ENCODE measurements at regions not wholly inside any gene's neighbourhood (a gene's known extent, or its start where the extent isn't known, plus 50 kb on each side); places are given as distances from the start of the nearest gene placed in this dataset.
"Not testable (repeated sequence)": the region's sequence is repeated elsewhere in the genome, so short reads cannot be mapped to it uniquely, and the experiment has no call there.

DNA sequence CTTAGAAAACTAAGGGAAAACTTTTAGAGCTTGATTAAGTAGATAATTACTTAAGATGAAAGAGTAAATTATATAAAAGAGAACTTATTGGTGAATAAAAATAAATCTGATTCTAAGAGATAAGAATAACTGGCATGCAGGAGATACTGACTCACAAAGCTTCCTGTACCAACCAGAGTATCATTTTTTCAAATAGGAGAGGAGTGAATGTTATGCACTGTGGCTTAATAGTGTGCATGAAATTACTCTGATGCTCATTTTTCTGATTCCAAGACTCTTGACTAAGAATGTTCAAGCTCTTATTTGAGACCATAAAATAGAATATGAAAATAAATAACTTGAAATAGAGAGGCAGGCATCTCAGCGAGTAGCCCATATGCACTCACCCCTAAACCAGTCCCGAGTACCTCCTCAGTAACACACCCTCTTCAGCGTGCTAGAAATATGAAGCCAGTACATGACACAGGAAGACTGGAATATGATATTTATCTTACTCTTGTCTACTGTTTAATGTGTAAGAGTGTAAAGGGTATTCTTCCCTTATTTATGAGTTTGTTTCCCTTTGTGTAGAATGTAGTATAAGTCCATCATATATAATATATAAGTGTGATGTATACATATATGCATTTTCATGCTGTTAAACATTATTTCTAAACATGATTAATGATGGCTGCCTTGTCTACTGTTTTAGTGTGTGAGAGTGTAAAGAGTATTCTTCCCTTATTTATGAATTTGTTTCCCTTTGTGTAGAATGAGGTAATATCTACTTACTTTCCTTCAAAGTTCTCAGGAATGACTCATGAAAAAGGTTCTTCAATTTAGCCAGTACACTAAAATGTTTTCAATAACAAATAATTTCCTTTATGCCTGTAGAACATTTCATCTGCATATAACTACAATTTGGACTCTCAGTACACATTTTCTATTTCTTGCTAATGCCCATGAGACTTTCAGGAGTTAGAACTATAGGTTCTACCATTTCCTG lies 99.2 kb upstream of the PALMD start:
- TF ChIP-seq, protein P1, sequence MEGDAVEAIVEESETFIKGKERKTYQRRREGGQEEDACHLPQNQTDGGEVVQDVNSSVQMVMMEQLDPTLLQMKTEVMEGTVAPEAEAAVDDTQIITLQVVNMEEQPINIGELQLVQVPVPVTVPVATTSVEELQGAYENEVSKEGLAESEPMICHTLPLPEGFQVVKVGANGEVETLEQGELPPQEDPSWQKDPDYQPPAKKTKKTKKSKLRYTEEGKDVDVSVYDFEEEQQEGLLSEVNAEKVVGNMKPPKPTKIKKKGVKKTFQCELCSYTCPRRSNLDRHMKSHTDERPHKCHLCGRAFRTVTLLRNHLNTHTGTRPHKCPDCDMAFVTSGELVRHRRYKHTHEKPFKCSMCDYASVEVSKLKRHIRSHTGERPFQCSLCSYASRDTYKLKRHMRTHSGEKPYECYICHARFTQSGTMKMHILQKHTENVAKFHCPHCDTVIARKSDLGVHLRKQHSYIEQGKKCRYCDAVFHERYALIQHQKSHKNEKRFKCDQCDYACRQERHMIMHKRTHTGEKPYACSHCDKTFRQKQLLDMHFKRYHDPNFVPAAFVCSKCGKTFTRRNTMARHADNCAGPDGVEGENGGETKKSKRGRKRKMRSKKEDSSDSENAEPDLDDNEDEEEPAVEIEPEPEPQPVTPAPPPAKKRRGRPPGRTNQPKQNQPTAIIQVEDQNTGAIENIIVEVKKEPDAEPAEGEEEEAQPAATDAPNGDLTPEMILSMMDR (IDR thresholded peaks at IDR 0.05; ENCODE audit: insufficient read depth, low read depth, low read length), result no peak
- peak; percentile 40 for DNase-seq (ENCODE audit: low read depth)
- no peak overlapping the region for H3K4me3 ChIP-seq (ENCODE audit: low read depth, low read length)

DNA sequence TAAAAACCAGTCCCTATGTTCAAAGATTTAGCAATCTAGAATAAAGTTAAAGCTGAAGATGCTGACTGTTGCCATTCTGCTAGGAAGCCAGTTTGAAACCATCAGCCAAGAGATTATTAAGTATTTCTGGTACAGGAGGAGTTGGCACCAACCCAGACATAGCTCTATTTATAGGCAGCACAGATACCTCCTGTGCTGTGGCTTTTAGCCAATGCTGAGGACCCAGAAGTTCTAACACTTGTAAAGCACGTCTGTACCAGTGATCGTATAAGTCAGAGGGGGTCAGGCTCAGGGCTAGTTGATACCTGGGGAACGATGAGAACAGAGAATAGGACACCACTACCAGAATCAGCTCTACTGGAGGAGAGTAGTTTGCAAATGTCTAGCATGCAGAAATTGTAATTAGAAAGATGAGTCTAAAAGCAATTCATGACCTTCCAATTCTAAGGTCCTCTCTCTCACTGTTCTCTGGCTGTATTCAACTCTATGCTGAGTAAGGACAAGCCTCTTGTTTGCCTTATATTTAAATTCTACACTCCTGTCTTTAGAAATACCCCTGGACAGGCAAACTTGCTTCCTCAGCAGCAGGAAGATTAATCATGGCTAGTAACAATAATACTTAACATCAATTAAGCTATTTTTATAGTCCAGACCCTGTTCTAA lies 96.8 kb upstream of the PALMD start:
- H3K4me3 ChIP-seq (ENCODE audit: low read depth, low read length), result no peak overlapping the region
- TF ChIP-seq, protein P1 (IDR thresholded peaks at IDR 0.05; ENCODE audit: insufficient read depth, low read depth, low read length), result no peak
- no peak for DNase-seq (ENCODE audit: low read depth)

DNA sequence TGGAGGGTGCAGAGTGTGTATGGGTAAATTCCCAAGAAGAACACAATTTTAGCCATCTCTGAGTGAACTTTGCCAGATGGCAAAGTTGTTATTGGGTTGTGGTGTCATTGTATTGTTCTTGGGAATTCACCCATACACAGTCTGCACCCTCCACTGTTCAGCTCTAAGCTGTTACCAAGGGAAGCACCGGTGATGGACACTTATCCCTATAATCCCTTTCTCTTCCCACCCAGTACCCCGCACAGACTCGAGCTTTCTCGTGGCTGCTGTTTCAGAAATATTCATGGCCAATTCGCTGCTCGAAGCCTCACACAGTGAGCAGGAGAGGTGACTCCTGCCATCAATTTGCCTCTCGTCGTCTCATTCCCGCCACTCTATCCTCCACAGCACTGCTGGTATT lies 95.7 kb upstream of the PALMD start:
- TF ChIP-seq, protein P1 (IDR thresholded peaks at IDR 0.05; ENCODE audit: insufficient read depth, low read depth, low read length), result no peak
- no peak overlapping the region for H3K4me3 ChIP-seq (ENCODE audit: low read depth, low read length)

DNA sequence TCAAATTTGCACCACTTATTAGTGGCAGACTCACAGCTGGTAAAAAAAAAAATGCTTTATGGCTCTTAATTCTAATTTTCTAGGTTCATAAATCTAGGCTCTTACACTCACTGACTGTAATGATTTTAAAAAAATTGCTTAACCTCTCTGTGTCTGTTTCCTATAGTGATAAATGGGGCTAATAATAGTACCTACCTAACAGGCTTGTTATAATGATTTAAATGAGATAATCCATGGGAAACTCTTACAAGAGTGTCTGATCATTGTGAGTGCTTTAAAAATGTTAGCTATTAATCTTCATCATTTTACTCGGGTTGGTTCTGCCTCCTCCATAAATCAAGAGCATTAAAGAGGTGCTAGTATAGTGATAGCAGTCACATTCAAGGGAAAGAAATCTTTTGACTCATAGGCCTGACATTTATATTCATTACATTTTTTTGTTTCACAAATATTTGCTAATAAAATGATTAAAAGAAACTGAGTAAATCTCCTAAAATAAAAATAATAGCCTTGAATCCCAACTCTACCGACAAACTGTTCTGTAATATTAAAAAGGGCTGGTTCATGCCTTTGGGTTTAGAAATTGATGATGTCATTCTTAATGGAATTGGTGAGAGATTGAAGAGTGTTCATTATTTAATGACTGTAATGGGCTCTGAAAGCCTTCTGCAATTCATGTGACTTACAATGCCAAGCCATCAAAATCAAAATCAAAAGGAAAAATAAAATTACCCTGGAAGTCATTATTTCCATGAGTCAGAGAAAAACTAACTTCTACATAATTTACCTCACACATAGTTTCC lies 93.9 kb upstream of the PALMD start:
- TF ChIP-seq, protein P1 (IDR thresholded peaks at IDR 0.05; ENCODE audit: insufficient read depth, low read depth, low read length), result no peak
- H3K4me3 ChIP-seq (ENCODE audit: low read depth, low read length), result no peak overlapping the region
- no peak for DNase-seq (ENCODE audit: low read depth)

More for the DNA sequence above, 95.7 kb upstream of the PALMD start:
- no peak for DNase-seq (ENCODE audit: low read depth)

DNA sequence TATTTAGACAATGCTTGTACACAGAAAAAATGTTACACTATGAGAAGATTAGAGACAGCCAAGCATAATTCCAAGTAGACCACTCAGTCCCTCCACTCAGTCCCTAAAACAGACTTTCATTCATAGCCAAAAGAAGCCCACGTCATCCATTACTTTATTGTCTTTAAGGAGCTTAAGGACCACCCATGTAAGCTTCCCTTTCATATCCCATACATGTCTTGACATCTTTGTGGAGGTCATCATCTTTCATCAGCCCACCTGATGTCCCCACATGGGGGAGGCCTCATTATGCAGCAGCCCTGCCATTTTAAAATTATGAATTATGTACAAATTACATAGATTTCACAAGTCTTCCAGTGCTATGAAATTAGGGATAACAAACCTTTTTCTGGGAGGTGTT lies 92.6 kb upstream of the PALMD start:
- no peak overlapping the region for H3K4me3 ChIP-seq (ENCODE audit: low read depth, low read length)
- no peak for DNase-seq (ENCODE audit: low read depth)
- TF ChIP-seq, protein P1 (IDR thresholded peaks at IDR 0.05; ENCODE audit: insufficient read depth, low read depth, low read length), result no peak

DNA sequence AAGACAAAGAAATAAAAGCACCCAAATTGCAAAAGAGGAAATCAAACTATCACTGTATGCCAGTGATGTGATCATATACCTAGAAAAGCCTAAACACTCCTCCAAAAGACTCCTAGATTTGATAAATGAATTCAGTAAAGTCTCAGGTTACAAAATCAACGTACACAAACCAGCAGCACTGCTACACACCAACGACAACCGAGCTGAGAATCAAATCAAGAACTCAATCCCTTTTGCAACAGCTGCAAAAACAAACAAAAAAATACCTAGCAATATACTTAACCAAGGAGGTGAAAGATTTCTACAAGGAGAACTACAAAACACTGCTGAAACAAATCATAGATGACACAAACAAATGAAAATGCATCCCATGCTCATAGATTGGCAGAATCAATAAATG lies 92.1 kb upstream of the PALMD start:
- DNase-seq (ENCODE audit: low read depth); H3K4me3 ChIP-seq (ENCODE audit: low read depth, low read length): not testable (repeated sequence)

Data from fibroblast of villous mesenchyme (primary cell).